GM13977 (cell line): ENCODE measurements at regions not wholly inside any gene's neighbourhood (a gene's known extent, or its start where the extent isn't known, plus 50 kb on each side); places are given as distances from the start of the nearest gene placed in this dataset.

Experiments used
- DNase-seq: peaks from one replicate; pipeline ENCODE4 v3.0.0; 2012; ENCODE audit warnings: low spot score
- in situ Hi-C: fragments of 300-500 bp; cut with MboI; formaldehyde crosslinking; loops from one replicate; pipeline ENCODE4 v1.12.0; 2022; ENCODE audit warnings: low sequenced_read_pairs, low pct_unique_long_range_greater_than_20kb, mixed read lengths, inconsistent platforms; ENCODE audit not compliant: unreplicated experiment
- TF ChIP-seq, protein P1 (sequence below): IDR thresholded peaks from 2 replicates; pipeline ENCODE4 v1.5.1; 2012; ENCODE audit warnings: mild to moderate bottlenecking, control low read depth; ENCODE audit not compliant: insufficient read depth; ENCODE audit errors: extremely low read depth, missing control alignments

DNA sequence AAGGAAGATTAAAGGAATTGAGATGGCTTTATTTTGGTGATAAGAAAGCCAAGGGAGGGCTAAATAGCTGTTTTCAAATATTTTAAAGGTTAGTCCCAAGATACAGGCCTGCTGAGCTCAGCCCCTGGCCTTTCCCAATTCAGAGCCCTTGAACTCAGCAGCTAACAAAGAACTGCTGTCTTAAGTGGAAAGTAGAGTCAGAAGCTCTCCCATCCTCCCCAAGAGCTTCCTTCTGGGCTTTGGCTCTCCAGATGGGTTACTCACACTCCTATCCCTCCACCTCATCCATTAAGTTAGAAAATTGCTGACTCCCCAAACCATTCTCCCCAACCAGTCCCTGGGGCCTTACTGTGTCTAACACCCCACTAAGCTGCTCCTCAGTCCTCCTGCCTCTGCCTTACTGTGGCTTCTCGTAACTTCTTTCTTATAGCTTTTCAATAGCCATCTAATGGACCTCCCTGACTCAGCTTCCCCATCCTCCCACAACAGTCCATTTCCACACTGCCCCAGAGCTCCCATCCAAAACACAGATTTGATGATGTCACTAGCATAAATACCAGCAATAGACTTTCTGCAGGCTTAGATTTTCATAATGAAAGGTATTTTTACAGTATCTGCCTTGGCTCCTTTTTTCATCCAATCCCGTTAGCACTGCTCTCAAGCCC lies 239.1 kb downstream of the ENC1 start:
- in situ Hi-C loops: no loop called here
- TF ChIP-seq, protein P1, sequence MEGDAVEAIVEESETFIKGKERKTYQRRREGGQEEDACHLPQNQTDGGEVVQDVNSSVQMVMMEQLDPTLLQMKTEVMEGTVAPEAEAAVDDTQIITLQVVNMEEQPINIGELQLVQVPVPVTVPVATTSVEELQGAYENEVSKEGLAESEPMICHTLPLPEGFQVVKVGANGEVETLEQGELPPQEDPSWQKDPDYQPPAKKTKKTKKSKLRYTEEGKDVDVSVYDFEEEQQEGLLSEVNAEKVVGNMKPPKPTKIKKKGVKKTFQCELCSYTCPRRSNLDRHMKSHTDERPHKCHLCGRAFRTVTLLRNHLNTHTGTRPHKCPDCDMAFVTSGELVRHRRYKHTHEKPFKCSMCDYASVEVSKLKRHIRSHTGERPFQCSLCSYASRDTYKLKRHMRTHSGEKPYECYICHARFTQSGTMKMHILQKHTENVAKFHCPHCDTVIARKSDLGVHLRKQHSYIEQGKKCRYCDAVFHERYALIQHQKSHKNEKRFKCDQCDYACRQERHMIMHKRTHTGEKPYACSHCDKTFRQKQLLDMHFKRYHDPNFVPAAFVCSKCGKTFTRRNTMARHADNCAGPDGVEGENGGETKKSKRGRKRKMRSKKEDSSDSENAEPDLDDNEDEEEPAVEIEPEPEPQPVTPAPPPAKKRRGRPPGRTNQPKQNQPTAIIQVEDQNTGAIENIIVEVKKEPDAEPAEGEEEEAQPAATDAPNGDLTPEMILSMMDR: no peak
- no peak for DNase-seq

GRCh38 chr5:74400067-74400466 lies 240.5 kb downstream of the ENC1 start:
- TF ChIP-seq, protein P1: no peak
- in situ Hi-C loops: no loop called here
- no peak for DNase-seq

- TF ChIP-seq, protein P1: no peak
- in situ Hi-C loops: no loop called here
- no peak for DNase-seq
These were observed 243.5 kb downstream of the ENC1 start for GRCh38 chr5:74396913-74397622.

GRCh38 chr5:74394916-74395880 lies 245.3 kb downstream of the ENC1 start:
- in situ Hi-C loops: no loop called here
- TF ChIP-seq, protein P1: peak; percentile 16
- DNase-seq: no peak

- in situ Hi-C loops: no loop called here
- TF ChIP-seq, protein P1: peak; percentile 30
- no peak for DNase-seq
These were observed 246.0 kb downstream of the ENC1 start for GRCh38 chr5:74394528-74394915.

GRCh38 chr5:74393943-74394342 lies 246.6 kb downstream of the ENC1 start:
- in situ Hi-C loops: no loop called here
- DNase-seq: no peak
- TF ChIP-seq, protein P1: no peak
